ENCODE measurements at regions not wholly inside any gene's neighbourhood (a gene's known extent, or its start where the extent isn't known, plus 50 kb on each side); places are given as distances from the start of the nearest gene placed in this dataset.

DNA sequence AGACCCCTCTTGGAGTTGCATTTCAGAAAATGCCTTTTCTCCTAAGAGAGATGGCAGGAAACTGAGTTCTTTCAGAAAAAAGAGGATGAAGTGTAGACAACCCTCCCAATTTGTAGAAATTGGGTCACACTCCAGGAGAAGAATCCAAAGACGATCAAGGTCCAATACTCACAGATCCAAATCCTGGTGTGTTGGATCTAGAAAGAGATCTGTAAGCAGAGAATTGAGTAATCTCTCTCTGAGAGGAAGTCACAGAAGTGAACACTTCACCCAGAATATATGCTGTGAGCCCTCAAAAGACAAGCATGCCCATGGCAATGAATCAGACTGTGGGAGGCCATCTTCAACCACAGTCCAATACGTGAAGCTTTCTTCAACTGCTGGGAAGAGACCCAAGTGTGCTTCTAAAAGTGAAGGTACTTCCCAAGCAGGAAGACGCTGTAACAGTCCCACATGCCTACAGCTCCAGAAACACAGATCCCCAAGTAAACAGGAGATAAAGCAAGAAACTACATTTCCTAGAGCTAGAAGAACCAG lies 182.7 kb downstream of the SMC2 start:
- TF ChIP-seq, protein P1, sequence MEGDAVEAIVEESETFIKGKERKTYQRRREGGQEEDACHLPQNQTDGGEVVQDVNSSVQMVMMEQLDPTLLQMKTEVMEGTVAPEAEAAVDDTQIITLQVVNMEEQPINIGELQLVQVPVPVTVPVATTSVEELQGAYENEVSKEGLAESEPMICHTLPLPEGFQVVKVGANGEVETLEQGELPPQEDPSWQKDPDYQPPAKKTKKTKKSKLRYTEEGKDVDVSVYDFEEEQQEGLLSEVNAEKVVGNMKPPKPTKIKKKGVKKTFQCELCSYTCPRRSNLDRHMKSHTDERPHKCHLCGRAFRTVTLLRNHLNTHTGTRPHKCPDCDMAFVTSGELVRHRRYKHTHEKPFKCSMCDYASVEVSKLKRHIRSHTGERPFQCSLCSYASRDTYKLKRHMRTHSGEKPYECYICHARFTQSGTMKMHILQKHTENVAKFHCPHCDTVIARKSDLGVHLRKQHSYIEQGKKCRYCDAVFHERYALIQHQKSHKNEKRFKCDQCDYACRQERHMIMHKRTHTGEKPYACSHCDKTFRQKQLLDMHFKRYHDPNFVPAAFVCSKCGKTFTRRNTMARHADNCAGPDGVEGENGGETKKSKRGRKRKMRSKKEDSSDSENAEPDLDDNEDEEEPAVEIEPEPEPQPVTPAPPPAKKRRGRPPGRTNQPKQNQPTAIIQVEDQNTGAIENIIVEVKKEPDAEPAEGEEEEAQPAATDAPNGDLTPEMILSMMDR (IDR thresholded peaks at IDR 0.05; ENCODE audit: insufficient read depth, low read depth, low read length, missing control alignments), result no peak
- no peak for DNase-seq (ENCODE audit: low read depth)

DNA sequence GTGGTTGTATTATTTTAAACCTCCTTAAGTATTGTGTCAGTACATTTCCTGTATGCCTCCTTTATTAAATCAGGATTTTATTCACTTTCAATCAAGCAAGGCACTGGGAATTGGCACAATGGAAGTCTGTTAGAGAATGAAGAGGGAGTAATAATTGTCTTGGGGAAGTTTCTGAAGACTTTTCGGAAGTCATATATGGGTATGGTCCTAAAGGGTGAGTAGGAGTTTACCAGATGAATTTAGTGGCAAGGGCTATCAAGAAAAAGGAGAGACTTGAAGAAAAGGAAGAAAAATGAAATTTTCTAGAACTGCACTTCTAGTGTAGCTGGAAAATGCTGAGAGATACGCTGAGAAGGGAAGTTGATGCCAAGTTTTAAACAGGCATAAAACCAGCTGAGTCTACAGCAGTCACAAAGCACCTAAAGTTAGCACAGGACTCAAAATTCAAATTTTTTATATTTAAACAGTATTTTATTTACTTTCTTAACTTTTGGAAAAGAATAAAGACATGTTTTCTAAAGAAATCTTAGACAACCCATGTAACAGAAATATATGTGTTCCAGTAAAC lies 184.9 kb downstream of the SMC2 start:
- no peak for DNase-seq (ENCODE audit: low read depth)
- no peak overlapping the region for H3K4me3 ChIP-seq (ENCODE audit: low read depth, low read length)
- TF ChIP-seq, protein P1 (IDR thresholded peaks at IDR 0.05; ENCODE audit: insufficient read depth, low read depth, low read length, missing control alignments), result no peak

More for the DNA sequence above, 182.7 kb downstream of the SMC2 start:
- H3K4me3 ChIP-seq (ENCODE audit: low read depth, low read length), result no peak overlapping the region

DNA sequence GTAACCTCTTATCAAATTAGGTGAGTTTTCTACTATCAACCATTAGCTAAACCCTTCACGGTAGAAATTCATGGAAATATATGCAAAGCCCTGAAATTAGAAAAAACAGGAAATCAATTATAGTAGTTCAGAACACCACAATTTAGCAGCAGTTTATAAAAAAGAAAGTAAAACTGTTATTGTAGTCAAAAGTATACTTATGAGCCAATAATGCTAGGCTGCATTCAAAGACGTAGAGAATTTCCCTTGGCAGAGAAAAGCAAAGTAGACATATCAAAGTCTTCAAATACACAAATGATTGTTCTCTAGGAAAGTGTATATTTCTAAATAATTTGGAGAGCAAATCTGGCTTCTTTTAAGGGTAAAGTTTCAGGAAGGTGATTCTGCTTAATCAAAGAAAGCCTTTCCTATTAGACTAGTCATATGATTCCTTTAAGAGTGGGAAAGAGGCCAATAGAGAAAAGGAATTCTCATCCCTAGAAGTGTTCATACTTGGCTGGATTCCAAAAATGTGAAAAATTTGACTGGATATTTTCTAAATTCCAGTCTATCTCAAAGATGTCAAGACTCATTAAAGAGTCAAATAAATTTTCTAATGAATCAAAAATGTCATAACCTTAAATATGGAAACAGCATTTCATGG lies 185.5 kb downstream of the SMC2 start:
- DNase-seq (ENCODE audit: low read depth), result no peak
- no peak overlapping the region for H3K4me3 ChIP-seq (ENCODE audit: low read depth, low read length)
- TF ChIP-seq, protein P1 (IDR thresholded peaks at IDR 0.05; ENCODE audit: insufficient read depth, low read depth, low read length, missing control alignments), result no peak

DNA sequence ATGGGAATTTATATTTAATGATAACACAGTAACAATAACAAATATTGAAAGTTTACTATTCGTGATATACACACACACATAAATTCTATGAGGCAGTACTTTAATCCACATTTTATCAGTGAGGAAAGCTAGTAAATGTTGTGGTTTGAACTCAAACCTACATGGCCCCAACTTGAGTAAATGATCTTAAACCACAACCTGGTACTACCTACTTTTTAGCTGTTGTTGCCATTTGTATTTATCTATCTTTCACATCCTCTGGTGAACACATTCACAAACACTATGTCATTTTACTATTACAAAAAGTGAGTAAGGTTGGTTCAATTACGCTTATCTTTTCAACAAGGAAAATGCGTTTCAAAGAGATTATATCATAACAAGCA lies 186.1 kb downstream of the SMC2 start:
- DNase-seq (ENCODE audit: low read depth), result no peak
- TF ChIP-seq, protein P1 (IDR thresholded peaks at IDR 0.05; ENCODE audit: insufficient read depth, low read depth, low read length, missing control alignments), result no peak
- H3K4me3 ChIP-seq (ENCODE audit: low read depth, low read length), result no peak overlapping the region

DNA sequence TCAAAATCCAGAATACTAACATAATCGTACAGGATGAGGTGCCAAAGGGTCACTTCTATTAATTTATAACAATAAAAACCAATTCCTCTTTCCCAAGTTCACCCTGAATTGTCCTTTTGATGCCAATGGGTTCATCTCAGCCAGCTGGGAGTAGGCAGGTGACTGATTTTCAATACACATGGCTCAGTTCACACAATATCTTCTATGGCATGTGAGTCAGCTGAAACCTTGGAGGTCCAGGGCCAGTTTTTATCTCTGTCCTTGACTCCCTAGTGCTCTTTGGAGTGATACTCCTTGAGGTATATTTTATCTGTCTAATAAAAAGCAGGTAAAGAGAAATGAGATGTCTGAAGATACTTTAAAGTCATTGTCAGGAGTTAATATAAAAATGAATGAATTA lies 186.6 kb downstream of the SMC2 start:
- DNase-seq (ENCODE audit: low read depth), result no peak
- no peak overlapping the region for H3K4me3 ChIP-seq (ENCODE audit: low read depth, low read length)
- TF ChIP-seq, protein P1 (IDR thresholded peaks at IDR 0.05; ENCODE audit: insufficient read depth, low read depth, low read length, missing control alignments), result no peak

DNA sequence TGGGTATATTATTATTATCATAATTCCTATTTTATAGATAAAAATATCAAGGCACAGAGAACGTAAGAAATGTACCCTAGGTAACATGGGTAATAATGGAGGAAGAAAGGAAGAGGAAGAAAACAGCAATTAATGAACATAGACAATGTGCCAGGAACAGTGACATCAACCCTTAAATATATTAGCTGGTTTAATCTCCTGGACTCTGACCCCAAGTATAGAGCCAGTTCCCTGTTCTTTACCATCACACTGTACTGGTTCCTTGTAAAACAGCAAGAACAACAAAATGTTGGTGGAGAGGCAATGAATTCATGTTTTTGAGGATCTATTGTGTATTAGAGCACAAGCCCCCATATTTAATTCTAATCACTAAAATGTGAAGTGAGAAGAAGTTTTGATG lies 192.1 kb downstream of the SMC2 start:
- no peak for DNase-seq (ENCODE audit: low read depth)
- no peak overlapping the region for H3K4me3 ChIP-seq (ENCODE audit: low read depth, low read length)
- TF ChIP-seq, protein P1 (IDR thresholded peaks at IDR 0.05; ENCODE audit: insufficient read depth, low read depth, low read length, missing control alignments), result no peak
